GM23248 (cell line): ENCODE measurements at regions not wholly inside any gene's neighbourhood (a gene's known extent, or its start where the extent isn't known, plus 50 kb on each side); places are given as distances from the start of the nearest gene placed in this dataset.

Experiments used
- EZH2 ChIP-seq: fragments of 200-600 bp; sonication (generic); IDR thresholded peaks from 2 replicates; pipeline ENCODE4 v1.6.1; 2018; ENCODE audit warnings: antibody characterized with exemption, mild to moderate bottlenecking; ENCODE audit not compliant: insufficient read depth, poor library complexity, severe bottlenecking
- EZH2phosphoT487 ChIP-seq: fragments of 200-600 bp; sonication (generic); IDR thresholded peaks from 2 replicates; pipeline ENCODE4 v1.6.1; 2018; ENCODE audit warnings: antibody characterized with exemption, moderate library complexity, mild to moderate bottlenecking, low read depth; ENCODE audit not compliant: insufficient read depth

- TF ChIP-seq EZH2phosphoT487 (no peak), EZH2 (no peak)
Measured at GRCh38 chr1:177854951-177855350, 114.9 kb downstream of the SEC16B start.
